ENCODE measurements at regions not wholly inside any gene's neighbourhood (a gene's known extent, or its start where the extent isn't known, plus 50 kb on each side); places are given as distances from the start of the nearest gene placed in this dataset.

DNA sequence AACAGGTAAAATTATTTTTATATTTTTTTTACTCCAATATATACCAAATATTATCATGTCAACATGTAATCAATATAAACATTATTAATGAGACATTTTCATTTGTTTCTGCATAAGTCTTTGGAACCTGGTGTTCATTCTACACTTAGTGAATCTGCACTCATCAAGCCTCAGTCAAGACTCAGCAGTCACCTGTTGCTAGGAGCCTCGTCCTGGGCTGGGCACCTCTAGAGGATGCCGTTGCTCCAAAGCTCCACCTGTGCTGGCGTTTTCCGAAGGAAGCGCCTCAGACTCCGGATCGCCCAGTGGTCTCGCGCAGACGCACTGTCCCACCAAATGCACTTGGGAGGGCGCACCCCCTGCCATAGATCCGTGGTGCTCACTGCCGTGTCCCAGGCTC, 604.7 kb upstream of the MKI67 start:
- Mint-ChIP-seq H3K4me1 (ENCODE audit: low read depth, unreplicated experiment) (peaks cover 2% of the 10 kb centered on the region), H3K4me3 (ENCODE audit: unreplicated experiment) (no peak overlapping the region), H3K36me3 (ENCODE audit: unreplicated experiment) (no peaks in the 10 kb centered on the region), H3K27ac (ENCODE audit: unreplicated experiment) (no peak overlapping the region), H3K27me3 (ENCODE audit: unreplicated experiment) (no peaks in the 10 kb centered on the region), H3K9me3 (ENCODE audit: unreplicated experiment) (no peaks in the 10 kb centered on the region)
- TF ChIP-seq, protein P1, sequence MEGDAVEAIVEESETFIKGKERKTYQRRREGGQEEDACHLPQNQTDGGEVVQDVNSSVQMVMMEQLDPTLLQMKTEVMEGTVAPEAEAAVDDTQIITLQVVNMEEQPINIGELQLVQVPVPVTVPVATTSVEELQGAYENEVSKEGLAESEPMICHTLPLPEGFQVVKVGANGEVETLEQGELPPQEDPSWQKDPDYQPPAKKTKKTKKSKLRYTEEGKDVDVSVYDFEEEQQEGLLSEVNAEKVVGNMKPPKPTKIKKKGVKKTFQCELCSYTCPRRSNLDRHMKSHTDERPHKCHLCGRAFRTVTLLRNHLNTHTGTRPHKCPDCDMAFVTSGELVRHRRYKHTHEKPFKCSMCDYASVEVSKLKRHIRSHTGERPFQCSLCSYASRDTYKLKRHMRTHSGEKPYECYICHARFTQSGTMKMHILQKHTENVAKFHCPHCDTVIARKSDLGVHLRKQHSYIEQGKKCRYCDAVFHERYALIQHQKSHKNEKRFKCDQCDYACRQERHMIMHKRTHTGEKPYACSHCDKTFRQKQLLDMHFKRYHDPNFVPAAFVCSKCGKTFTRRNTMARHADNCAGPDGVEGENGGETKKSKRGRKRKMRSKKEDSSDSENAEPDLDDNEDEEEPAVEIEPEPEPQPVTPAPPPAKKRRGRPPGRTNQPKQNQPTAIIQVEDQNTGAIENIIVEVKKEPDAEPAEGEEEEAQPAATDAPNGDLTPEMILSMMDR (IDR thresholded peaks at IDR 0.05; ENCODE audit: partially characterized antibody, unreplicated experiment) = no peak
- no peak for DNase-seq

DNA sequence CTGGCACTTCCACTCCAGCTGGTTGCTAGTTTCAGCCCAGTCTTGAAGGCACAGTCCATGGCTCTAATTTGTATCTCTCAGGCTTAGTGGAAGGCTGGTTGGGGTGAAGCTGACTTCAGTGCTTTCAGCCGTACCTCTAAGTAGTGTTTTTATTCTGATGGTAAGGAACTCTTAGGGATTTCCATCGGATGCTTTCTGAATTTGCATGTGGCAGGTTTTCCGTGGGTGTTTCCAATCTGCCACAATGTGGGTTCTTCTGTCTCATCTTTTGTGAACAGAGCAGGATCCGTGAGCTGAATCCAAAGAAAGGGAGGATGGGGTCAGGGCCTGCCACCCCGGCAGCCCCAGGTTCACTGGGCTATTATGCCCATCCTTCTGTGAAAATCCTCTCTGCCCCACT, 607.9 kb upstream of the MKI67 start:
- Mint-ChIP-seq H3K9me3 (ENCODE audit: unreplicated experiment) (no peaks in the 10 kb centered on the region), H3K36me3 (ENCODE audit: unreplicated experiment) (no peaks in the 10 kb centered on the region), H3K27ac (ENCODE audit: unreplicated experiment) (no peak overlapping the region), H3K4me3 (ENCODE audit: unreplicated experiment) (no peak overlapping the region), H3K27me3 (ENCODE audit: unreplicated experiment) (no peaks in the 10 kb centered on the region), H3K4me1 (ENCODE audit: low read depth, unreplicated experiment) (peaks cover 4% of the 10 kb centered on the region)
- DNase-seq = no peak
- TF ChIP-seq, protein P1 (IDR thresholded peaks at IDR 0.05; ENCODE audit: partially characterized antibody, unreplicated experiment) = no peak

DNA sequence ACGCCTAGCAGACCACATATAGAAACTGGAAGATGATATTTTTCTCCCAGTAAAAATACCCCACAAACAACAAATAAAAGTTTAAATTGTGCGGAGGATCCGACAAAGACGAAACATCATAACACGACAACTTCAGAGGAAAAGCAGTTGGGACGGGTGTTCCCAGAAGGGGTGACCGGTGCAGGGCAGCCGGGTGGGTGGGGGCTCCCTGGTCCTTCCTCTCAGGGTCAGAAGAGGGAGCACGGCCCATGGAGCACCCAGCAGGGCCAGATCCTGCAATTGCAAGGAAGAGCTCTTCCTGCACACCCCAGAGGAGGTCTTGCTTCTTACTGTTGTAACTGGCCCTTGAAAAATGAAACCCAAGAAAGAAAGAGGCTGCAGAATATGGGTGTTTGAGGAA, 608.5 kb upstream of the MKI67 start:
- peaks cover 7% of the 10 kb centered on the region for H3K4me1 Mint-ChIP-seq (ENCODE audit: low read depth, unreplicated experiment)
- no peak for DNase-seq
- no peaks in the 10 kb centered on the region for H3K9me3 Mint-ChIP-seq (ENCODE audit: unreplicated experiment)
- no peak overlapping the region for H3K27ac Mint-ChIP-seq (ENCODE audit: unreplicated experiment)
- H3K4me3 Mint-ChIP-seq (ENCODE audit: unreplicated experiment) = no peak overlapping the region
- no peaks in the 10 kb centered on the region for H3K36me3 Mint-ChIP-seq (ENCODE audit: unreplicated experiment)
- TF ChIP-seq, protein P1 (IDR thresholded peaks at IDR 0.05; ENCODE audit: partially characterized antibody, unreplicated experiment) = no peak
- no peaks in the 10 kb centered on the region for H3K27me3 Mint-ChIP-seq (ENCODE audit: unreplicated experiment)

DNA sequence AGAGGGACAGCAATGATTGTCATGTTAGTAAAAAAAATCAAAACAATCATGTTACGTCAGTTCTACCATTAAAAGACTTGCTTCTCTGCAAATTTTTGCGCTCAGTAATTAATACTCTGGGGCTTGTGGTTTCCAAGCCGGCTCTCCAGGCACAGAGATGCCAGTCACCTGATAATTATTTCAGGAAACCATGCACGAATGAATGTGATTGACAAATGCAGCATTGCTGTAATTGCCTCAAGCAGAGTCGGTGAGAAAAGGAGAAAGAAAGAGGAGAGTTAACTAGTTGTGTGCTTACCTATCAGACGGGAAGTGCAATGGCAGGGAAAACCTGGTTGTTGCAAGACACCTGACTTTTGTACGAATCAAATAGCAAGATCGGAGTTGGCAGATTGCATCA, 609.8 kb upstream of the MKI67 start:
- Mint-ChIP-seq H3K4me3 (ENCODE audit: unreplicated experiment) (no peak overlapping the region), H3K4me1 (ENCODE audit: low read depth, unreplicated experiment) (peaks cover 15% of the 10 kb centered on the region), H3K27me3 (ENCODE audit: unreplicated experiment) (no peaks in the 10 kb centered on the region), H3K27ac (ENCODE audit: unreplicated experiment) (no peak overlapping the region), H3K36me3 (ENCODE audit: unreplicated experiment) (no peaks in the 10 kb centered on the region), H3K9me3 (ENCODE audit: unreplicated experiment) (no peaks in the 10 kb centered on the region)
- no peak for DNase-seq
- TF ChIP-seq, protein P1 (IDR thresholded peaks at IDR 0.05; ENCODE audit: partially characterized antibody, unreplicated experiment) = no peak

DNA sequence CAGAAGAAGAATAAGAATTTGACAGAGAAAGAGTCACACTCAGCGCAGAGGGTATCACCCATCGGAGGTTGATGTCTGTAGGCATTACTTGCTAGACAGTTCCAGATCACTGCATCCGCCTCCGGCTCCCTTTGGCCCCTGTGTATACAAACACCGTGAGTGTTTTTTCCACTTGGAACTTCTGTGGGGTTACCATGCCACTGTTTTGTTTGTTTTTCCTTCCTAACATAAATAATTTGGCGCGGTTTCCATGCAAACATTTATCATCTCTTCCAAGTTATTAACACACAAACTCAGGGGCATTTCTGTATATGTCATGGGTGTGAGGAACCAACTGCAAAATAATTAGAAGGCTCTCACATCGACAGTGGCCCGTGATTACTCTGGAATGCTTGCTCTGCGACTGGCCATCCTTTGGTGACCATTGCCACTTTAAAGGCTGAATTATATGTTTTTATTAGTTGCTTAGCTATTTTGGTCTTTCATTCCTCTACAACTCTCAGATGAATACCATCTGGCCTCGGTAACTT, 612.2 kb upstream of the MKI67 start:
- H3K9me3 Mint-ChIP-seq (ENCODE audit: unreplicated experiment) = no peaks in the 10 kb centered on the region
- H3K27me3 Mint-ChIP-seq (ENCODE audit: unreplicated experiment) = no peaks in the 10 kb centered on the region

More for the DNA sequence above, 612.2 kb upstream of the MKI67 start:
- TF ChIP-seq, protein P1 (IDR thresholded peaks at IDR 0.05; ENCODE audit: partially characterized antibody, unreplicated experiment) = no peak
- DNase-seq = no peak
- no peaks in the 10 kb centered on the region for H3K36me3 Mint-ChIP-seq (ENCODE audit: unreplicated experiment)
- H3K27ac Mint-ChIP-seq (ENCODE audit: unreplicated experiment) = no peak overlapping the region
- H3K4me3 Mint-ChIP-seq (ENCODE audit: unreplicated experiment) = no peak overlapping the region
- H3K4me1 Mint-ChIP-seq (ENCODE audit: low read depth, unreplicated experiment) = peaks cover 38% of the 10 kb centered on the region
